ENCODE measurements at regions not wholly inside any gene's neighbourhood (a gene's known extent, or its start where the extent isn't known, plus 50 kb on each side); places are given as distances from the start of the nearest gene placed in this dataset.

GRCh38 chr13:108142702-108143436 lies 72.5 kb downstream of the LIG4 start:
- no peaks in the 10 kb centered on the region for H3K27me3 ChIP-seq
- ATAC-seq, result no peak
- DNase-seq, result no peak
- 51% methylated on average over 4 of the region's 4 CpGs for WGBS (ENCODE audit: insufficient coverage, low coverage, low lambda C conversion rate, missing lambda C conversion rate)
- intact Hi-C loops (cut with DNase I), result no loop called here
- H3K27ac ChIP-seq, result no peak overlapping the region
- TF ChIP-seq POLR2A (IDR thresholded peaks at IDR 0.05) (no peak), CTCF (IDR thresholded peaks at IDR 0.05) (no peak)
- H3K36me3 ChIP-seq, result no peaks in the 10 kb centered on the region
- H3K4me1 ChIP-seq, result no peaks in the 10 kb centered on the region
- H3K4me3 ChIP-seq, result no peak overlapping the region
- H3K9me3 ChIP-seq, result no peaks in the 10 kb centered on the region

- H3K36me3 ChIP-seq, result no peaks in the 10 kb centered on the region
- no peak overlapping the region for H3K4me3 ChIP-seq
- no peak for TF ChIP-seq POLR2A (IDR thresholded peaks at IDR 0.05)
- TF ChIP-seq CTCF (IDR thresholded peaks at IDR 0.05), result no peak
- H3K9me3 ChIP-seq, result no peaks in the 10 kb centered on the region
- H3K27ac ChIP-seq, result no peak overlapping the region
- no peak for DNase-seq
- H3K4me1 ChIP-seq, result no peaks in the 10 kb centered on the region
- ATAC-seq, result no peak
- intact Hi-C loops (cut with DNase I), result no loop called here
- no peaks in the 10 kb centered on the region for H3K27me3 ChIP-seq
- 63% methylated on average over 1 of the region's 1 CpG for WGBS (ENCODE audit: insufficient coverage, low coverage, low lambda C conversion rate, missing lambda C conversion rate)
These were observed 78.2 kb downstream of the LIG4 start for GRCh38 chr13:108137176-108137575.

GRCh38 chr13:108127406-108127805 lies 87.9 kb downstream of the LIG4 start:
- no peaks in the 10 kb centered on the region for H3K36me3 ChIP-seq
- no peak for TF ChIP-seq POLR2A (IDR thresholded peaks at IDR 0.05)
- TF ChIP-seq CTCF (IDR thresholded peaks at IDR 0.05), result no peak
- no peak for ATAC-seq

GRCh38 chr13:108126056-108126455 lies 89.3 kb downstream of the LIG4 start:
- H3K27ac ChIP-seq, result no peak overlapping the region
- no peaks in the 10 kb centered on the region for H3K36me3 ChIP-seq
- no peak overlapping the region for H3K4me3 ChIP-seq
- no peak for TF ChIP-seq CTCF (IDR thresholded peaks at IDR 0.05)
- TF ChIP-seq POLR2A (IDR thresholded peaks at IDR 0.05), result no peak
- H3K4me1 ChIP-seq, result no peaks in the 10 kb centered on the region
- ATAC-seq (no peak), DNase-seq (no peak)
- H3K27me3 ChIP-seq, result no peaks in the 10 kb centered on the region
- WGBS (ENCODE audit: insufficient coverage, low coverage, low lambda C conversion rate, missing lambda C conversion rate), result 81% methylated on average over 2 of the region's 2 CpGs
- H3K9me3 ChIP-seq, result no peaks in the 10 kb centered on the region
- intact Hi-C loops (cut with DNase I), result no loop called here

More at GRCh38 chr13:108127406-108127805, 87.9 kb downstream of the LIG4 start:
- Histone ChIP-seq H3K9me3 (no peaks in the 10 kb centered on the region), H3K27me3 (no peaks in the 10 kb centered on the region), H3K27ac (no peak overlapping the region), H3K4me3 (no peak overlapping the region), H3K4me1 (no peaks in the 10 kb centered on the region)
- intact Hi-C loops (cut with DNase I), result no loop called here
- DNase-seq, result no peak

- H3K36me3 ChIP-seq, result no peaks in the 10 kb centered on the region
- ATAC-seq, result peak in 2 of 4 donors; percentile 39 to 57
- 42% methylated on average over 1 of the region's 1 CpG for WGBS (ENCODE audit: insufficient coverage, low coverage, low lambda C conversion rate, missing lambda C conversion rate)
- no peak overlapping the region for H3K27ac ChIP-seq
- DNase-seq, result no peak
- TF ChIP-seq CTCF (IDR thresholded peaks at IDR 0.05) (peak in 2 of 4 donors; percentile 14 to 25), POLR2A (IDR thresholded peaks at IDR 0.05) (no peak)
- no peak overlapping the region for H3K4me3 ChIP-seq
- no peaks in the 10 kb centered on the region for H3K27me3 ChIP-seq
- H3K4me1 ChIP-seq, result no peaks in the 10 kb centered on the region
- no peaks in the 10 kb centered on the region for H3K9me3 ChIP-seq
- intact Hi-C loops (cut with DNase I), result no loop called here
These were observed 93.9 kb downstream of the LIG4 start for GRCh38 chr13:108121406-108121805.
